ENCODE measurements at regions not wholly inside any gene's neighbourhood (a gene's known extent, or its start where the extent isn't known, plus 50 kb on each side); places are given as distances from the start of the nearest gene placed in this dataset.

GRCh38 chr1:241413386-241413785 lies 56.4 kb upstream of the RGS7 start:
- 3% methylated on average over 2 of the region's 2 CpGs for WGBS (ENCODE audit: insufficient coverage, low coverage, missing lambda C conversion rate)

More at GRCh38 chr1:241413386-241413785, 56.4 kb upstream of the RGS7 start:
- no peak for FAIRE-seq
- intact Hi-C loops (cut with micrococcal nuclease), result no loop called here
- Histone ChIP-seq H3K27ac (ENCODE audit: extremely low read depth, low read depth, low read length) (no peak overlapping the region), H3K4me2 (ENCODE audit: insufficient read depth, low read length) (no peak overlapping the region), H2AFZ (ENCODE audit: low read depth, low read length) (no peak overlapping the region), H3K9me1 (ENCODE audit: control insufficient read depth, insufficient read depth, low read length) (no peaks in the 10 kb centered on the region), H3K4me3 (no peak overlapping the region), H3K79me2 (ENCODE audit: control insufficient read depth, insufficient read depth, low read length) (no peaks in the 10 kb centered on the region), H4K20me1 (replicated peaks; ENCODE audit: control insufficient read depth, insufficient read depth, low read length) (no peaks in the 10 kb centered on the region), H3K9ac (ENCODE audit: insufficient read depth in 1 of 2, low read depth in 2 of 2, low read length in 2 of 2) (no peak overlapping the region), H3K36me3 (ENCODE audit: control insufficient read depth, insufficient read depth, low read length) (no peaks in the 10 kb centered on the region), H3K27me3 (ENCODE audit: control insufficient read depth in 2 of 2, insufficient read depth in 2 of 2, low read length in 2 of 2) (no peaks in the 10 kb centered on the region), H3K4me1 (replicated peaks in 1 of 2; ENCODE audit: control insufficient read depth in 2 of 2, insufficient read depth in 2 of 2, low read length in 2 of 2) (no peaks in the 10 kb centered on the region), H3K9me3 (replicated peaks; ENCODE audit: control insufficient read depth, insufficient read depth, low read depth, low read length) (no peaks in the 10 kb centered on the region)
- DNase-seq (ENCODE audit: extremely low read depth in 1 of 4, low spot score in 3 of 4), result no peak
- BruUV-seq (replicated peaks), result no TSS peak
- no peak for ATAC-seq
- CTCF ChIA-PET (ENCODE audit: low intra/inter-chr PET ratio), result no interaction called here
- in situ Hi-C loops (cut with MboI), result no loop called here
- POLR2A ChIA-PET, result interaction anchor here (0.6 kb wide), 1 partner anchor 9 kb away, joined by 3 read pairs; no protein-coding TSS in a partner anchor
- TF ChIP-seq NR0B1 (IDR thresholded peaks at IDR 0.05; ENCODE audit: partially characterized antibody) (no peak), HINFP (tag; conservative IDR thresholded peaks at IDR 0.05; ENCODE audit: low read depth) (peak; percentile 68; the same call in 1 of the 2 replicates), FOSL1 (tag; conservative IDR thresholded peaks at IDR 0.05) (peak; percentile 80), JUND (IDR thresholded peaks at IDR 0.05; ENCODE audit: borderline replicate concordance, low read depth, low read length) (no peak), JUND (tag; IDR thresholded peaks at IDR 0.05; ENCODE audit: borderline replicate concordance, low read depth, low read length) (peak; percentile 12; the same call in 1 of the 3 replicates), MEIS2 (IDR thresholded peaks at IDR 0.05; ENCODE audit: partially characterized antibody) (peak; percentile 31)

All from K562 (cell line).